Stimulated activated CD4-positive, alpha-beta T cell treated with anti-CD3 and anti-CD28 coated beads, TNF-alpha, amount 100 ng/mL, for 1 hour (primary cell): ENCODE measurements at regions not wholly inside any gene's neighbourhood (a gene's known extent, or its start where the extent isn't known, plus 50 kb on each side); places are given as distances from the start of the nearest gene placed in this dataset.
"Not testable (repeated sequence)": the region's sequence is repeated elsewhere in the genome, so short reads cannot be mapped to it uniquely, and the experiment has no call there.

Source experiments
- DNase-seq, 3 donors: peaks; one replicate each; pipeline ENCODE4 v3.0.0-alpha.2; 2020; ENCODE audit warnings: low read depth in 3 of 3, low spot score in 1 of 3

DNA sequence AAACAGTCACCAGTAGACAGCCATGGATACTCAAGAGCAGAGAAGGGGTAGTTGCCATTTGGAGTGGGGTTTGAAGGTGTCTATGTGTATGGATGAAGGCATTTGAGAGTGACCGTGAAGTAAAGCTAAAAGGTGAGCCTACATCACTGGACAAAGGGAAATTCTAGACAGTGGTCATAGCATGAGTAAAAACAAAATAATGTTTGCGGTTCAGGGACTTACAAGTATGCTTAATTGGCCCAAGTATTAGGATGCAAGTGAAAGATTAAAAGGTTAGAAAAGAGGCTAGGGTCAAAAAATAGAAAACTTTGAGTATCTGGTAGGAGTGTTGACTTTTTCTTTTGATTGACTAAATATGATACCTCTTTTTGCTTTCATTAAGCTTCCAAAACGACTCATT lies 238.1 kb upstream of the SLC8A1 start:
- no peak for DNase-seq

DNA sequence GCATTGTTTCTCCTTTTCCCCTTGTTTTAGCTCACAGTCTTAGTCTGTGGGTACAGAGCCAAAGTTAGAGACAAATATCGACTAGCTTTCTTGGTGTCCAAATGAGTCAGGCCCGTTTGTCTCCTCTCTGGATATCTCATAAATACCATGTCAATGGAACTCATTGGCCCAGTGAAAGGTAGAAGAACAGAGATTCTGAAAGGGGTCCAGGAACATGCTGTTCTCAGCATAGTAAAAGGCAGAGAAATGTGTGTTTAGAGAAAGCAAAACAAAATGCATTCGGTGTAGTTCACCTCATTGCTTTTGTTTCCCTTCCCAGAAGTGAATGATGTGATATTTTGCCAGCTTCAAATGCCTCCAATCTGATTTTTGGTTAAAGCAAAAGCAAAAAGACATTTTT lies 238.6 kb upstream of the SLC8A1 start:
- no peak for DNase-seq

GRCh38 chr2:40700231-40700954 lies 248.5 kb upstream of the SLC8A1 start:
- no peak for DNase-seq

- not testable (repeated sequence) for DNase-seq
Measured at GRCh38 chr2:40712197-40712894, 260.5 kb upstream of the SLC8A1 start.

GRCh38 chr2:40716879-40717278 lies 265.0 kb upstream of the SLC8A1 start:
- no peak for DNase-seq

DNA sequence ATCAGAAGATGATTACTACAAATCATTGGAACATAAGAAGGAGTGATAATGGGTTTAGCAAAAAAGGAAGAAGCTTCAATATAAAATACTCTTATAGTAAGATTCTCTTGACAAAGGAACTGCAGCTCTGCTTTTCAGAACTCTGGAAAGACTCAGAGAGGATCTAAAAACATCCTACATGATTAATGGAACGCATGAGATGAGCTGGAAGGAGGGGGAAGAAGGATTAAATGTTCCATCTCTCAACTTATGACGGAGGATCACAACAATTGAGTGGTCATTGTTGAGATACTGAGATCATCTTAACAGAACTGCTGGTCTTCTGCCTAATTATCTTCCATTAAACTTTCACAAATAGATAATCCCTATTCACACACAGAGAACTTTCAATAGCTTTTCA lies 267.5 kb upstream of the SLC8A1 start:
- no peak for DNase-seq

DNA sequence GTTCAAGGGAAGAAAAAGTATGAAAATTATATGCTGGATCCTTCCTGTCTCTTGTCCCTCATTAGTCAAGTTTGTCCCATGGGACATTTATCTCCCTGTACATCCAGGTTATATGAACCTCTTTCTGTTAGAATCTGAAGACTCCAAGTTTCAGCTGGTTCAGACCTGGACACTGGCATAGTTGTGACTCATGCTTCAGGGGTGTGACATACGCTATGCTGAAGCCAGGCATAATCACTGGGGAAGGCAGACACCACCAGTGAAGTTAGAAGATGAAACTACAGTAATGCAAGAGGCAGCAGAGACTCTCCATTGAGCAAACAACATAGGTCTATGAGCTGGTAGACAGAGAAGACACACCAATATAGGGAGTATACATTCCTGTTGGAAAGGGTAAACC lies 269.7 kb upstream of the SLC8A1 start:
- DNase-seq, result no peak

DNA sequence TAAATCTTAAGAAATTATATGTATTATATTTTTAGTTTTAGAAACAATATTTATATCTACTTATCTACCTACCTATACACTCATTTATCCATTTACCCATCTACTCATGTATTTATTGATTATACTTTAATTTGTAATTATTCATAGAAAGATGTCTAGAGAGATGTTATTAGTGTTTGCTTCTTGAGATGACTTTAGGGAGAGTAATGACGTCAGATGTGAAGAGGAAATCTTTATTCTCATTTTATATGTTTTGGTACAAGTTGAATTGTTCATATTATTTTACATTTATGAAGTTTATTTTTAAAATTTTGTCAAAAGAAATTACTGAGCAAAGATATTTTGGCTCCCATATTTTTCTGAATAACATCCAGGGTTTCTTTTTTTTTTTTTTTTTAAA lies 271.3 kb upstream of the SLC8A1 start:
- DNase-seq, result no peak

- DNase-seq, result no peak
Measured at GRCh38 chr2:40725040-40725439, 273.1 kb upstream of the SLC8A1 start.

- DNase-seq, result no peak
Measured at GRCh38 chr2:40725950-40726349, 274.1 kb upstream of the SLC8A1 start.

DNA sequence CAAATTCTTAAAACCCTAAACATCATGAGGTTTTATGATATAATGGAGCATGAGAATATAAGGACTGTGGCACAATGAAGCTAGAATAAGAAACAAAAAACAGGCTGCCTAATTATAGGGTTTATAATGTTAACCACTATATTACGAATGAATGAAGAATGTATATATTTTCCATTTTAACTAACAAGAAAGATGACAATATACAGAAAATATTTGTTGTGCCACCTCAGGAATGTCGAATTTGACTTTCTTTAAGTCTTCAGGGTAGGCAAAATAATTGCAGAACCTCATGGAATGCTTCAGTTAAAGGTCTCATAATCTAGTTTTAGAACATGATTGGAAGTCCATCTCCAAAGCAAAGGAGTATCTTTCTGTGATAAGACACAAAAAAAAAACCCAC lies 282.9 kb upstream of the SLC8A1 start:
- no peak for DNase-seq

DNA sequence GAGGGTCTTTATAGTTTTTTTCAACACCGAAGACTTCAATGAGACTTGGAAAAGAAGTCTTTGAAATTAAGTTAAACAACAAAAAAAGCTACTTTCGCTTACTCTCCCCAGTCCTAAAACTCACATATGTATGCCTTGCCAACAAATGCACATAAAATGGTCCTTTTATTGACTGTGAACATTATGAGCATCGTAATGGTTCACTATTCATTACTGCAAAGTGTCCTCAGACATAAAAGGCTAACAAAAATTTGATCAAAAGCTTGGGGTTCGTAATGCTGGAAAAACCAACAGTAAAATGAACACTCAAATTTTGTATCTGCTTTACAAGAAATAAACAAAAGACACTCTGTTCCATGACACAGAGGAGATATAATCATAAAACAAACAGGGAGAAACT lies 285.3 kb upstream of the SLC8A1 start:
- DNase-seq, result no peak

DNA sequence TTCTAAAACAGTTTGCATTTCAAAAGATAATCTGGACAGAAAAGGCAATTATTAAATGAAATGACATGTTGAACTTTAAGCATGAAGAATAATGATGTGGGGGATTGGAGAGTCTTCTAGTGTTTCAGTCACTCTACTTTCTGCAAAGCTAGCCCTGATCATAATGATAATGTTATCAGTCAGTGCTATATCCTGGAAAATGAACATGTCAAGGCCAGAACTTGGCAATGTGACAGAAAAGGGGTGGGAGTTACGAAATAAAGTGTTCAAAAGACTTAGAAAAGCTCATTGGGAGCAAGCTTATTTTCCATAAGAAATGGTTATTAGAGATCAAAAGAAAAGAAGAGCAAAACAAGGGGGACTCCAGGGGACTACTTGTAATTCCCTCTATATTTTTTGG lies 288.5 kb upstream of the SLC8A1 start:
- DNase-seq, result no peak

- no peak for DNase-seq
Measured at GRCh38 chr2:40741532-40741931, 289.6 kb upstream of the SLC8A1 start.

DNA sequence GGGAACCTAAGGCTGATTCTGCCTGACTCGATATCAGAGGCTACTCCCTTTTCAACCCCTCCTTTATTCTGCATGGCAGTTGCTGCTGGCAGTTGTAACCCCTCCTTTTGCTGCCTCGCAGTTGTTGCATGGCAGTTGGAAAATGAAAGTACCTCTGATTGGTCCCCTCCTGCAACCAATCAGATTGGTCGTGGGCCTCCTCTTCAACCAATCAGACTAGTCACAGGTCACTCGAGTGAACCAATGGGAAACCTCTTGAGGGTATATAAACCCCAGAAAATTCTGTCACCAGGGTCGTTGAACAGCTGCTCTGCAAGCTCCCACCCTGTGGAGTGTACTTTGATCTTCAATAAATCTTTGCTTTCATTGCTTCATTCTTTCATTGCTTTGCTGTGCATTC lies 294.3 kb upstream of the SLC8A1 start:
- DNase-seq, result no peak

DNA sequence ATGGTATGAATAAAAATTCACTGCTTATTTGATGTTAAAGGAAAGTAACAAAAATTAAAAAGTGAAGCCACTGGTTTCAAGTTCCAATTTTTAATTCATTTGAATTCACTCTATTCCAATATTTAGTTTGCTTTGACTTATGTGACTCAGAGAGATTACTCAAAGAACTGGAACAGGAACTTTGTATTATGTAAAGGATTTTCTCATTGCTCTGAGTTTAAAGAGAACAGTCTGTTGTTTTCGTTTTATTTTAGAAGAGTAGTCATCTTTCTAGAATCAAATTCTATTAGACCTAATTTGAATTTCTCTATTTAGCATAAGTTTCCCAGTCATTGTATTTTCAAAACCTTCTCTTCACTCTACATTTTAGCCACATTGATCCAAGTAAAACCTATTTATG lies 300.1 kb upstream of the SLC8A1 start:
- DNase-seq, result no peak

GRCh38 chr2:40752796-40753195 lies 300.9 kb upstream of the SLC8A1 start:
- DNase-seq, result no peak

- DNase-seq, result no peak
Measured at GRCh38 chr2:40754912-40755311, 303.0 kb upstream of the SLC8A1 start.

GRCh38 chr2:40758401-40759155 lies 306.7 kb upstream of the SLC8A1 start:
- DNase-seq, result no peak

DNA sequence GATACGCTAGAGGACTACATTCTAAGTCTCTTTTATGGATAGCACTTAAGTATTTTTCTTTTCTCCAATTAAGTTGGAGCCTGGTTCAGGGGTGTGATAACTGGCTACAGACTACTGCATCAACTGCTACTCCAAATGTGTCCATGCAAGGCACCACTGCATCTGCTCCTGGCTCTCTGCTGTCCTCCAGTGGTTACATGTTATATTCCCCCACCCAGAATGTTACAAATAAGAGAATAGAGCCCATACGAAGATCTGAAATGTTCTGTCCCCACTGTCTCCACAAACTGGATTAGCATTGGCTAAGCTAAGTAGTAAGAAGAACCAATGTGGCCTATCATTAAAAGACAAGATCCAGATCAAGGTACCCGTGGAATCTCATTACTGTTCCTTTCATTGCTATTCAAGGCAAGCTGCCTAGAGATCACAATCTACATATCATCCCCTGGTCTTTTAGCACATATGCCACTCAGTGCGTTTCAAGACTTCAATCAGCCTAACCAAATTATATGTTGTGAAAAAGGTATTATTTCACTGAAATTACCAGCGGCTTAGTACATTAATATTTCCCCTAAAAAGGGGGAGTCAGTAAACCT lies 308.3 kb upstream of the SLC8A1 start:
- DNase-seq, result no peak

- no peak for DNase-seq
Measured at GRCh38 chr2:40773291-40773690, 321.4 kb upstream of the SLC8A1 start.

DNA sequence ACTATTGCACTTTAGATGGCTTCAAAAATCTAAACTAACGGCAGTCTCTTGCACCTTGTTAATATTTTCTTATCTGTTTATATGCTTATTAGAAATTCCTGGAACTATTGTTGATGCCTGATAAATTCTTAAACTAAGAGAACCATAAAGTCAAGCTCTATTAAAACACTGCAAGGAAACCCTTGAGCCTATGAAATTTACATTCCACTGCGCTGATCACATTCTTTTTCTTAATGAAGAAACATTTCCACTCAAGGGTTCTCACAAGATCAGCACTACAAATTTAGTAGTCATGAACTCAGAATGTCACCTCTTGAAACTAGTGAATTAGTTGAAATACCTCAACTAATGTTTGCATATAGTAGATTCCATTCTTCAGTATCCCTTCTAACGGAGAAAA lies 331.8 kb upstream of the SLC8A1 start:
- no peak for DNase-seq
